Transverse colon (tissue), 4 donors: ENCODE measurements at regions not wholly inside any gene's neighbourhood (a gene's known extent, or its start where the extent isn't known, plus 50 kb on each side); places are given as distances from the start of the nearest gene placed in this dataset.

Experiments
- CTCF ChIP-seq, 5 experiments: fragments of 200-600 bp in 3 of 5; fragments of 450-650 bp in 2 of 5; sonication (generic) in 3 of 5; IDR thresholded peaks; 1 replicate in 2 of 5; 2 replicates in 3 of 5; pipeline ENCODE4 v1.5.1; 2016 to 2017; ENCODE audit warnings: antibody characterized with exemption in 5 of 5, inconsistent platforms in 3 of 5, mild to moderate bottlenecking in 2 of 5, moderate library complexity in 1 of 5
- EP300 ChIP-seq: sonication (generic); formaldehyde crosslinking; IDR thresholded peaks from one replicate; pipeline ENCODE4 v1.6.1; 2017; ENCODE audit warnings: antibody characterized with exemption, low read depth
- POLR2A ChIP-seq: fragments of 450-650 bp; IDR thresholded peaks from one replicate; pipeline ENCODE4 v1.6.1; 2016; ENCODE audit warnings: antibody characterized with exemption, mild to moderate bottlenecking, moderate library complexity
- POLR2AphosphoS5 ChIP-seq, 3 donors: sonication (generic); formaldehyde crosslinking; IDR thresholded peaks; one replicate each; pipeline ENCODE4 v1.6.1; 2016; ENCODE audit warnings: antibody characterized with exemption in 3 of 3

GRCh38 chr10:64573623-64574325 is 1052.6 kb downstream of the REEP3 start:
- TF ChIP-seq CTCF (IDR thresholded peaks at IDR 0.05) (no peak), POLR2A (no peak), POLR2AphosphoS5 (IDR thresholded peaks at IDR 0.05) (peak in 1 of 3 donors; percentile 26), EP300 (no peak)
